HG02870 (cell line): ENCODE measurements at regions not wholly inside any gene's neighbourhood (a gene's known extent, or its start where the extent isn't known, plus 50 kb on each side); places are given as distances from the start of the nearest gene placed in this dataset.

Source experiments
- ATAC-seq: cut with Tn5 transposase; IDR thresholded peaks from one replicate; pipeline ENCODE4 v1.9.1; 2021; ENCODE audit warnings: mild to moderate bottlenecking, moderate library complexity; ENCODE audit not compliant: unreplicated experiment

GRCh38 chr10:125226005-125226404 lies 65.6 kb upstream of the CTBP2 start:
- ATAC-seq = no peak

- ATAC-seq = no peak
These were observed 64.7 kb upstream of the CTBP2 start for GRCh38 chr10:125225051-125225450.

GRCh38 chr10:125222515-125223308 lies 62.3 kb upstream of the CTBP2 start:
- ATAC-seq = no peak

GRCh38 chr10:125221716-125222115 lies 61.4 kb upstream of the CTBP2 start:
- ATAC-seq = no peak

GRCh38 chr10:125219776-125220175 lies 59.4 kb upstream of the CTBP2 start:
- no peak for ATAC-seq

- ATAC-seq = no peak
These were observed 58.6 kb upstream of the CTBP2 start for GRCh38 chr10:125218967-125219366.

GRCh38 chr10:125217990-125218675 lies 57.8 kb upstream of the CTBP2 start:
- ATAC-seq = no peak

- ATAC-seq = no peak
These were observed 56.5 kb upstream of the CTBP2 start for GRCh38 chr10:125216861-125217260.

- no peak for ATAC-seq
These were observed 55.9 kb upstream of the CTBP2 start for GRCh38 chr10:125216309-125216708.

- no peak for ATAC-seq
These were observed 53.9 kb upstream of the CTBP2 start for GRCh38 chr10:125214283-125214570.

- no peak for ATAC-seq
These were observed 53.3 kb upstream of the CTBP2 start for GRCh38 chr10:125213541-125214282.

- ATAC-seq = no peak
These were observed 51.9 kb upstream of the CTBP2 start for GRCh38 chr10:125212150-125212809.
